DOHH2 (cell line): ENCODE measurements at regions not wholly inside any gene's neighbourhood (a gene's known extent, or its start where the extent isn't known, plus 50 kb on each side); places are given as distances from the start of the nearest gene placed in this dataset.

Source experiments
- H3F3A ChIP-seq: fragments of 200-600 bp; sonication (generic), shearing (Covaris generic); 2 replicates; pipeline ENCODE4 v1.6.0; 2016; ENCODE audit warnings: antibody characterized with exemption, mild to moderate bottlenecking; ENCODE audit not compliant: control insufficient read depth, insufficient read depth
- H3K27ac ChIP-seq: fragments of 200-600 bp; sonication (generic); 2 replicates; pipeline ENCODE4 v1.5.1; 2014; ENCODE audit warnings: low read depth, mild to moderate bottlenecking, low read length, moderate library complexity
- H3K27me3 ChIP-seq: fragments of 200-600 bp; sonication (generic); 2 replicates; pipeline ENCODE4 v1.6.1; 2014; ENCODE audit warnings: mild to moderate bottlenecking, low read length, mixed read lengths; ENCODE audit not compliant: control insufficient read depth
- H3K36me3 ChIP-seq: fragments of 200-600 bp; sonication (generic); 2 replicates; pipeline ENCODE4 v1.6.1; 2014; ENCODE audit warnings: mild to moderate bottlenecking, low read length, moderate library complexity, mixed read lengths; ENCODE audit not compliant: control insufficient read depth
- H3K4me1 ChIP-seq: fragments of 200-600 bp; sonication (generic); 2 replicates; pipeline ENCODE4 v1.6.1; 2014; ENCODE audit warnings: mild to moderate bottlenecking, low read length, mixed read lengths; ENCODE audit not compliant: control insufficient read depth
- H3K4me2 ChIP-seq: fragments of 200-600 bp; sonication (generic); 2 replicates; pipeline ENCODE4 v1.6.0; 2014; ENCODE audit warnings: mild to moderate bottlenecking, low read length, moderate library complexity
- H3K4me3 ChIP-seq: fragments of 200-600 bp; sonication (generic); 2 replicates; pipeline ENCODE4 v1.5.1; 2014; ENCODE audit warnings: mild to moderate bottlenecking, low read length, mixed read lengths
- H3K79me2 ChIP-seq: fragments of 200-600 bp; sonication (generic); 2 replicates; pipeline ENCODE4 v1.6.1; 2014; ENCODE audit warnings: mild to moderate bottlenecking, low read length, mixed read lengths; ENCODE audit not compliant: control insufficient read depth
- H3K9me2 ChIP-seq: fragments of 200-600 bp; sonication (generic); replicated peaks from 2 replicates; pipeline ENCODE4 v1.6.1; 2014; ENCODE audit warnings: mild to moderate bottlenecking, low read length, mixed read lengths; ENCODE audit not compliant: control insufficient read depth
- H3K9me3 ChIP-seq: fragments of 200-600 bp; sonication (generic); 2 replicates; pipeline ENCODE4 v1.6.1; 2014; ENCODE audit warnings: antibody characterized with exemption, low read length, mixed read lengths; ENCODE audit not compliant: control insufficient read depth, insufficient read depth
- H4K20me1 ChIP-seq: fragments of 200-600 bp; sonication (generic); 2 replicates; pipeline ENCODE4 v1.6.0; 2014; ENCODE audit warnings: low read depth, mild to moderate bottlenecking, antibody characterized with exemption, low read length, moderate library complexity; ENCODE audit not compliant: control insufficient read depth, insufficient read depth
- CTCF ChIP-seq: fragments of 200-600 bp; sonication (generic); IDR thresholded peaks from one replicate; pipeline ENCODE4 v1.5.1; 2014; ENCODE audit warnings: antibody characterized with exemption, mild to moderate bottlenecking, low read depth, low read length; ENCODE audit not compliant: poor library complexity, severe bottlenecking
- EZH2phosphoT487 ChIP-seq: fragments of 200-600 bp; sonication (generic); IDR thresholded peaks from 2 replicates; pipeline ENCODE4 v1.6.1; 2017; ENCODE audit warnings: borderline replicate concordance, mild to moderate bottlenecking, antibody characterized with exemption, low read length, moderate library complexity, mixed read lengths

DNA sequence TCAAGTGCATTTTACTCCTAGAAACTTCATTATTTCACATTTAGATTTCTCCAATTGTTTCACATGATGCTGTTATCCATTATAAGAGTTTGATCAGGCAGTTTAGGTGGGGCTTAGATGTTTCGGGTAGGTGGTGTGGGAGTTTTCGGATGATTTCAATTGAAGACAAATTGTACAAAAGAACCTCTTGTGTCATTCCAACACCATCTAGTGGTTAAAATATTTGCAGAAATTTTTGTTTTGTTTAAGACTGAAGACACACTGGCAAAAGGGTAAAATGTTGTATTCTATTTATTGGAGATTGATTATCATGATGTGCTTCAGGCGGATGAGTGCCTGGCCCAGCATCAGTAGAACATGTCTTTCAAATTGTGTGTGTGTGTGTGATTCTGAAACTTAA is 212.7 kb downstream of the SH3BGRL start:
- no peak overlapping the region for H3K27ac ChIP-seq
- no peaks in the 10 kb centered on the region for H3K9me2 ChIP-seq
- H3K4me2 ChIP-seq: no peak overlapping the region
- no peak overlapping the region for H3K4me3 ChIP-seq
- H3K9me3 ChIP-seq: no peaks in the 10 kb centered on the region
- H3K36me3 ChIP-seq: no peaks in the 10 kb centered on the region
- H3K27me3 ChIP-seq: no peaks in the 10 kb centered on the region
- H3K4me1 ChIP-seq: no peaks in the 10 kb centered on the region
- no peak for TF ChIP-seq CTCF
- TF ChIP-seq EZH2phosphoT487: no peak
- no peaks in the 10 kb centered on the region for H3F3A ChIP-seq
- no peaks in the 10 kb centered on the region for H4K20me1 ChIP-seq
- H3K79me2 ChIP-seq: no peaks in the 10 kb centered on the region
